Heart left ventricle (tissue), 16 donors: ENCODE measurements at regions not wholly inside any gene's neighbourhood (a gene's known extent, or its start where the extent isn't known, plus 50 kb on each side); places are given as distances from the start of the nearest gene placed in this dataset.

ENCODE experiments used
- ATAC-seq, 4 donors: fragments of 200-7000 bp; cut with Tn5 transposase; one replicate each; pipeline ENCODE4 v1.9.1; 2020 to 2022; ENCODE audit warnings: moderate library complexity in 4 of 4, mild to moderate bottlenecking in 3 of 4, moderate number of reproducible peaks in 1 of 4
- DNase-seq, 5 donors: peaks; one replicate each; pipeline ENCODE4 v3.0.0-alpha.2; 2020
- H3K27ac ChIP-seq, 12 donors: fragments of 200-600 bp; sonication (generic) in 4 of 12; one replicate each; pipeline versions ENCODE4 v1.5.0 to v1.8.0; 2016 to 2022; ENCODE audit warnings: mild to moderate bottlenecking in 2 of 12
- H3K27me3 ChIP-seq, 9 donors: fragments of 200-600 bp; sonication (generic) in 2 of 9; one replicate each; pipeline versions ENCODE4 v1.5.1 to v1.8.0; 2016 to 2022; ENCODE audit warnings: mild to moderate bottlenecking in 3 of 9
- H3K36me3 ChIP-seq, 9 donors: fragments of 200-600 bp; sonication (generic) in 2 of 9; one replicate each; pipeline versions ENCODE4 v1.5.0 to v1.8.0; 2018 to 2022; ENCODE audit warnings: mild to moderate bottlenecking in 2 of 9
- H3K4me1 ChIP-seq, 12 donors: fragments of 200-600 bp; sonication (generic) in 4 of 12; one replicate each; pipeline versions ENCODE4 v1.5.0 to v1.8.0; 2016 to 2022; ENCODE audit warnings: mild to moderate bottlenecking in 3 of 12
- H3K4me3 ChIP-seq, 12 donors: fragments of 200-600 bp; sonication (generic) in 4 of 12; one replicate each; pipeline versions ENCODE4 v1.5.0 to v1.8.0; 2017 to 2022; ENCODE audit warnings: mild to moderate bottlenecking in 9 of 12, moderate library complexity in 4 of 12
- H3K9me3 ChIP-seq, 12 donors: fragments of 200-600 bp; sonication (generic) in 4 of 12; one replicate each; pipeline versions ENCODE4 v1.5.0 to v1.8.0; 2016 to 2022; ENCODE audit warnings: mild to moderate bottlenecking in 1 of 12
- POLR2A ChIP-seq, 2 donors: fragments of 450-650 bp; IDR thresholded peaks; one replicate each; pipeline ENCODE4 v1.6.1; 2017; ENCODE audit warnings: antibody characterized with exemption in 2 of 2, mild to moderate bottlenecking in 2 of 2, moderate library complexity in 2 of 2
- WGBS, 4 donors: extraction: QIAGEN DNeasy Blood & Tissue Kit in 2 of 4; methylation state at CpG; one replicate each; pipeline versions ENCODE4 v1.1.5 to v1.1.7; 2013 to 2018; 5-methylcytosine and 5-hydroxymethylcytosine counted together
- intact Hi-C, 10 donors: fragments of 100-400 bp; cut with DNase I; formaldehyde crosslinking; loops; one replicate each; pipeline versions ENCODE4 v1.11.1 to v1.14.2; 2022
- TF ChIP-seq, protein P1 (sequence below), 12 donors: fragments of 200-600 bp; sonication (generic) in 4 of 12; IDR thresholded peaks; one replicate each; pipeline versions ENCODE4 v1.5.0 to v1.8.0; 2018 to 2022; ENCODE audit warnings: antibody characterized with exemption in 12 of 12, mild to moderate bottlenecking in 5 of 12
- donor health status: ischemic (EF 13 %, LVEDD 7.1; RV severe dilation, severe dysfunction).
- donor health status: healthy with polysubstance abuse.
- donor health status: DM: no; HTN: yes; CAD: no.
- donor health status: DM: no; HTN: no; CAD: no.
- donor health status: ischemic (EF 25% LVEDD 6.9; RV normal size, moderate dysfunction).
- donor health status: ischemic (EF 25% LVEDD 5.7; RV mildly dilated, moderate dysfunction).
- donor health status: healthy.
- donor health status: DM: yes; HTN: yes; CAD: no.
- donor health status: ischemic (EF 35%, LVEDD 5.7; RV mildly dilated, moderate dysfunction).
- donor health status: nonischemic (EF 11% LVEDD 7.7; RV severe dilation, severe dysfunction).
- donor health status: DM: yes; HTN: yes; CAD: no.
- donor health status: PGD.
- donor health status: ischemic (EF 29% LVEDD 5.4; RV normal size, mild dysfunction).
- donor health status: nonischemic (EF 23%, LVEDD 6.1; RV moderate dilation, normal function).

DNA sequence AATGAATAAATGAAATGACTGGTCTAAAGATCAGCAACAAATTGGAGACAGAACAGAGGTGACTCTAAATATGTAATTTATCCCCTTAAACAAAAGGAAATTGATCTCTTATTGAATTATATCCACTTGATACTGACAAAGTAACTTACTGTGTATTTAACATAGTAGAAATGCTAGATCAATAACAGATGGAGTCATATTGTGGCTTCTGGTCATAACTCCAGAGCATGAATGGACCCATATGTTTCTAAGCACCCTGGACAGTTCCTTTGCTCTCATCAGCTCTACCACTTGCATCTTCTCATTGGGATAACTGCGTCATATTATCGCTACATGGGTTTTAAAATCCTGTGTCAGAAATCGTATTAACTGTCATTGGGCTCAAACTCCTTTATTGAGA, 222.3 kb downstream of the ETS1 start:
- Histone ChIP-seq H3K9me3 (no peaks in the 10 kb centered on the region), H3K36me3 (no peaks in the 10 kb centered on the region), H3K27ac (no peak overlapping the region), H3K4me1 (peaks cover 0 to 7% (median 0%) of the 10 kb centered on the region in 12 donors), H3K4me3 (no peak overlapping the region), H3K27me3 (no peaks in the 10 kb centered on the region)
- intact Hi-C loops: no loop called here
- ATAC-seq (no peak), DNase-seq (no peak)
- 45 to 50% (median 46%) methylated on average over 3 of the region's 3 CpGs for WGBS, 4 donors
- TF ChIP-seq POLR2A (IDR thresholded peaks at IDR 0.05): no peak
- TF ChIP-seq, protein P1, sequence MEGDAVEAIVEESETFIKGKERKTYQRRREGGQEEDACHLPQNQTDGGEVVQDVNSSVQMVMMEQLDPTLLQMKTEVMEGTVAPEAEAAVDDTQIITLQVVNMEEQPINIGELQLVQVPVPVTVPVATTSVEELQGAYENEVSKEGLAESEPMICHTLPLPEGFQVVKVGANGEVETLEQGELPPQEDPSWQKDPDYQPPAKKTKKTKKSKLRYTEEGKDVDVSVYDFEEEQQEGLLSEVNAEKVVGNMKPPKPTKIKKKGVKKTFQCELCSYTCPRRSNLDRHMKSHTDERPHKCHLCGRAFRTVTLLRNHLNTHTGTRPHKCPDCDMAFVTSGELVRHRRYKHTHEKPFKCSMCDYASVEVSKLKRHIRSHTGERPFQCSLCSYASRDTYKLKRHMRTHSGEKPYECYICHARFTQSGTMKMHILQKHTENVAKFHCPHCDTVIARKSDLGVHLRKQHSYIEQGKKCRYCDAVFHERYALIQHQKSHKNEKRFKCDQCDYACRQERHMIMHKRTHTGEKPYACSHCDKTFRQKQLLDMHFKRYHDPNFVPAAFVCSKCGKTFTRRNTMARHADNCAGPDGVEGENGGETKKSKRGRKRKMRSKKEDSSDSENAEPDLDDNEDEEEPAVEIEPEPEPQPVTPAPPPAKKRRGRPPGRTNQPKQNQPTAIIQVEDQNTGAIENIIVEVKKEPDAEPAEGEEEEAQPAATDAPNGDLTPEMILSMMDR (IDR thresholded peaks at IDR 0.05): no peak

DNA sequence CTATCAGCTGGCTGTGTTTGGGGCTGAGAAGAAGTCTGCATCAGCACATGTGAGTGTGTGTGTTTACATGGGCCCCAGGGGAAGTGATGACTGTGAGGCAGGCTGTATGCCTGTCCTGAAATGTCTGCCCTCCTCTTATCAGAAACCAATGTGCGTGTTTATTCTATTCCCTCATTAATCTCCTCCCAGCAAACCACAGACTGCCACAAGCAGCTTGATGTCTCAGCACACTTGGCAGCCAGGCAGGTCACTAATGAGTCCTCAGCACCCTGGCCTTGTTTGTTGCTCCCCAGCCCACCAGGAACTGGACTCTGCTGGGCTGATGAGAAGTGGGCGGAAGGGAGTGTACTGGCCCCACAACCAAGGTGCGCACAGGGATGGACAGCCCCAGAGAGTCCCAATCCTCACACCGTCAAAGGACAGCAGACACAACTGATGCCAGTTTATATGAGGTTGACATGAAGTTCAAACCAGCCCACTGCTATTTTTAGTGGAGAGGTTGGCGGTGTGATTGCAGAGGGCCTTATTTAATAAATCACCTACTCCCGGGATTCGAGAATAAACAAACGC, 225.8 kb downstream of the ETS1 start:
- Histone ChIP-seq H3K36me3 (no peaks in the 10 kb centered on the region), H3K27me3 (no peaks in the 10 kb centered on the region), H3K27ac (no peak overlapping the region), H3K9me3 (no peaks in the 10 kb centered on the region), H3K4me1 (peaks cover 0 to 18% (median 1%) of the 10 kb centered on the region in 12 donors), H3K4me3 (no peak overlapping the region)
- TF ChIP-seq, protein P1 (IDR thresholded peaks at IDR 0.05): no peak
- TF ChIP-seq POLR2A (IDR thresholded peaks at IDR 0.05): no peak
- no peak for DNase-seq
- 52 to 75% (median 65%) methylated on average over 7 to 8 of the region's 8 CpGs for WGBS, 4 donors
- peak in 2 of 4 donors; percentile 34 to 36 for ATAC-seq
- intact Hi-C loops: no loop called here

DNA sequence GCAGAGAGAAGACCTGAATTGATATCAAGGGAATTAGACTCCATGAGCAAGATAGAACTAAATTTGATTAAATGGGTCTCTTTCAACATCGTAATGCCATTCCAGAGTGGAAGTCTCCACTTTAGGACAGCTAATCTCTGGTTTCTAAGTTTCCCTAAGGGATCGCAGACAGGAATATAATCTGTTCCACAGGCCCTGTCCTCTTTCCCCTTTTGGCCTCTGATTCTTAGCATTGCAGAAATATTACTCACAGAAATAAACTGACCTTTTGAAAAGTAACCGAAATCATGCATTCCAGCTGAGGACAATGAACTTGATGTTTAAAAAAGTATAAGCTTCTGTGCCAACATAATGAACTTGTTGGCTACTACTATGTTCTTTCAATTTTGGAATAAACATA, 227.8 kb downstream of the ETS1 start:
- no peaks in the 10 kb centered on the region for H3K9me3 ChIP-seq
- no peak overlapping the region for H3K27ac ChIP-seq
- H3K36me3 ChIP-seq: no peaks in the 10 kb centered on the region
- TF ChIP-seq, protein P1 (IDR thresholded peaks at IDR 0.05): no peak
- TF ChIP-seq POLR2A (IDR thresholded peaks at IDR 0.05): no peak
- WGBS, 4 donors: 53 to 75% (median 62%) methylated on average over 3 of the region's 3 CpGs
- DNase-seq (no peak), ATAC-seq (peak in 2 of 4 donors; percentile 38 to 49)
- no peak overlapping the region for H3K4me3 ChIP-seq
- peaks cover 0 to 18% (median 1%) of the 10 kb centered on the region in 12 donors for H3K4me1 ChIP-seq
- H3K27me3 ChIP-seq: no peaks in the 10 kb centered on the region
- intact Hi-C loops: loop anchor here in 1 of 10 donors (5.0 kb wide), 1 partner anchor 33 kb away; no protein-coding TSS in a partner anchor

DNA sequence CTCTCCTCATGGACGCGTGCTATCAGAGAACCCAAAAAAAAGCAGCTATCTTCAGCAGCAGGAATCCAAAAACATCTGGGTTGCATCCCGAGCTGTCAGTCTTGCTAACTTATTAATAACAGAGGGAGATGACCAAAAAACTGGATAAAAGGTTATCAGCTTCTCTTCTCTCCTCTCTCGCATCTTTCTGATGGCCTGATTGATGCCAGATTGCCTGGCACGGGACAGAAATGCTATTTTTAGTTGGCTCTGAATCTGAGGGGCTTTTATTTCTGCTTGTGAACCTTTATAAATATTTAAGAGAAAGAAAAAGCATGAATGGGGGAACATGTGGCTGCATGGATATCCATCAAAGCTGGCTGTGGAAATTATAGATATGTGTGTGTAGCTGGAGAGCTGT, 230.3 kb downstream of the ETS1 start:
- H3K9me3 ChIP-seq: no peaks in the 10 kb centered on the region
- DNase-seq (peak in 1 of 5 donors; percentile 34), ATAC-seq (no peak)
- peaks cover 0 to 18% (median 1%) of the 10 kb centered on the region in 12 donors for H3K4me1 ChIP-seq
- intact Hi-C loops: loop anchor here in 1 of 10 donors (5.0 kb wide), 1 partner anchor 35 kb away; no protein-coding TSS in a partner anchor
- H3K36me3 ChIP-seq: no peaks in the 10 kb centered on the region
- TF ChIP-seq POLR2A (IDR thresholded peaks at IDR 0.05): no peak
- TF ChIP-seq, protein P1 (IDR thresholded peaks at IDR 0.05): no peak
- no peaks in the 10 kb centered on the region for H3K27me3 ChIP-seq
- WGBS, 4 donors: 33 to 48% (median 40%) methylated on average over 5 of the region's 5 CpGs
- no peak overlapping the region for H3K4me3 ChIP-seq
- H3K27ac ChIP-seq: no peak overlapping the region
